HEK293 (cell line): ENCODE measurements at regions not wholly inside any gene's neighbourhood (a gene's known extent, or its start where the extent isn't known, plus 50 kb on each side); places are given as distances from the start of the nearest gene placed in this dataset.

Experiments used
- CTCF ChIA-PET: fragments of 350-600 bp; formaldehyde crosslinking; extraction: SDS; loops from one replicate; lab custom pipeline; 2021; ENCODE audit warnings: antibody characterized with exemption; lab: Yijun Ruan, JAX
- POLR2A ChIA-PET: fragments of 300-600 bp; formaldehyde crosslinking; extraction: SDS; loops from one replicate; lab custom pipeline; 2020; ENCODE audit warnings: antibody characterized with exemption, inconsistent platforms; lab: Yijun Ruan, JAX
- H3K27ac ChIP-seq: fragments of 200-500 bp; sonication (Bioruptor generic); 2 replicates; pipeline ENCODE4 v1.5.1; 2014; ENCODE audit warnings: low read depth, low read length, control low read depth, inconsistent platforms; ENCODE audit errors: extremely low read depth
- H3K36me3 ChIP-seq, 2 experiments: fragments of 200-500 bp in 1 of 2; sonication (Bioruptor generic) in 1 of 2; 1 replicate in 1 of 2; 2 replicates in 1 of 2; pipeline ENCODE4 v1.5.1; 2014 to 2017; ENCODE audit warnings: inconsistent platforms in 2 of 2, low read length in 2 of 2; ENCODE audit not compliant: control insufficient read depth in 2 of 2, insufficient read depth in 1 of 2
- H3K4me1 ChIP-seq: fragments of 200-500 bp; sonication (Bioruptor generic); 2 replicates; pipeline ENCODE4 v1.5.1; 2014; ENCODE audit warnings: mild to moderate bottlenecking, low read length, inconsistent platforms; ENCODE audit not compliant: control insufficient read depth, insufficient read depth
- H3K4me3 ChIP-seq: 2 replicates; pipeline ENCODE4 v1.5.1; 2011; ENCODE audit warnings: low read depth, mild to moderate bottlenecking, control low read depth, low read length, moderate library complexity
- H3K9me3 ChIP-seq: fragments of 200-500 bp; sonication (Bioruptor generic); 2 replicates; pipeline ENCODE4 v1.5.1; 2014; ENCODE audit warnings: low read depth, low read length, inconsistent platforms; ENCODE audit not compliant: control insufficient read depth, insufficient read depth
- BCL6B ChIP-seq: fragments of 450-650 bp; formaldehyde crosslinking; IDR thresholded peaks from 2 replicates; pipeline ENCODE4 v1.5.1; 2017; ENCODE audit warnings: missing biosample characterization, missing genetic modification characterization
- GLI2 ChIP-seq: fragments of 450-650 bp; formaldehyde crosslinking; IDR thresholded peaks from 2 replicates; pipeline ENCODE4; 2017; ENCODE audit warnings: missing biosample characterization, missing genetic modification characterization, low read depth, borderline replicate concordance
- IKZF3 ChIP-seq: fragments of 450-650 bp; IDR thresholded peaks from 2 replicates; pipeline ENCODE4 v1.5.0; 2018; ENCODE audit warnings: missing biosample characterization, mild to moderate bottlenecking, missing genetic modification characterization, moderate library complexity
- MEIS1 ChIP-seq: sonication (generic); formaldehyde crosslinking; IDR thresholded peaks from 2 replicates; pipeline ENCODE4 v1.8.1; 2022; ENCODE audit warnings: missing genetic modification reagents, mild to moderate bottlenecking, borderline replicate concordance
- OSR2 ChIP-seq: fragments of 450-650 bp; formaldehyde crosslinking; IDR thresholded peaks from 2 replicates; pipeline ENCODE4 v1.5.1; 2016; ENCODE audit warnings: missing biosample characterization, missing genetic modification characterization
- PRDM1 ChIP-seq: fragments of 450-650 bp; formaldehyde crosslinking; IDR thresholded peaks from 2 replicates; pipeline ENCODE4; 2016; ENCODE audit warnings: missing biosample characterization, missing genetic modification characterization
- PRDM2 ChIP-seq: fragments of 450-650 bp; formaldehyde crosslinking; IDR thresholded peaks from 2 replicates; pipeline ENCODE4 v1.5.1; 2016; ENCODE audit warnings: missing biosample characterization, missing genetic modification characterization, borderline replicate concordance
- SALL2 ChIP-seq: fragments of 450-650 bp; formaldehyde crosslinking; IDR thresholded peaks from 2 replicates; pipeline ENCODE4 v1.5.0; 2017; ENCODE audit warnings: missing biosample characterization, mild to moderate bottlenecking, missing genetic modification characterization, borderline replicate concordance
- SP3 ChIP-seq: fragments of 450-650 bp; formaldehyde crosslinking; IDR thresholded peaks from 2 replicates; pipeline ENCODE4 v1.5.1; 2016; ENCODE audit warnings: missing biosample characterization, missing genetic modification characterization
- TCF7L2 ChIP-seq: IDR thresholded peaks from 2 replicates; pipeline ENCODE4 v1.6.1; 2011; ENCODE audit warnings: low read depth, mild to moderate bottlenecking, inconsistent platforms, low read length, moderate library complexity, borderline replicate concordance
- ZFP3 ChIP-seq: fragments of 450-650 bp; formaldehyde crosslinking; IDR thresholded peaks from 2 replicates; pipeline ENCODE4 v1.5.1; 2016; ENCODE audit warnings: low read depth, missing biosample characterization, missing genetic modification characterization
- ZFP37 ChIP-seq: fragments of 450-650 bp; formaldehyde crosslinking; IDR thresholded peaks from 2 replicates; pipeline ENCODE4 v1.5.1; 2016; ENCODE audit warnings: missing biosample characterization, missing genetic modification characterization
- ZNF140 ChIP-seq: fragments of 450-650 bp; formaldehyde crosslinking; IDR thresholded peaks from 2 replicates; pipeline ENCODE4 v1.5.1; 2016; ENCODE audit warnings: missing biosample characterization, missing genetic modification characterization
- ZNF146 ChIP-seq: fragments of 450-650 bp; formaldehyde crosslinking; IDR thresholded peaks from 2 replicates; pipeline ENCODE4 v1.5.1; 2016; ENCODE audit warnings: missing biosample characterization, missing genetic modification characterization
- ZNF175 ChIP-seq: fragments of 450-650 bp; formaldehyde crosslinking; IDR thresholded peaks from 2 replicates; pipeline ENCODE4 v1.5.1; 2016; ENCODE audit warnings: missing biosample characterization, missing genetic modification characterization
- ZNF350 ChIP-seq: fragments of 450-650 bp; formaldehyde crosslinking; IDR thresholded peaks from 2 replicates; pipeline ENCODE4 v1.5.0; 2017; ENCODE audit warnings: missing biosample characterization, mild to moderate bottlenecking, missing genetic modification characterization
- ZNF362 ChIP-seq: fragments of 450-650 bp; formaldehyde crosslinking; IDR thresholded peaks from 2 replicates; pipeline ENCODE4 v1.5.1; 2016; ENCODE audit warnings: missing biosample characterization, missing genetic modification characterization
- ZNF48 ChIP-seq: fragments of 450-650 bp; formaldehyde crosslinking; IDR thresholded peaks from 2 replicates; pipeline ENCODE4 v1.5.1; 2016; ENCODE audit warnings: missing biosample characterization, missing genetic modification characterization
- ZNF488 ChIP-seq: fragments of 450-650 bp; formaldehyde crosslinking; IDR thresholded peaks from 2 replicates; pipeline ENCODE4 v1.5.1; 2016; ENCODE audit warnings: missing biosample characterization, missing genetic modification characterization
- ZNF529 ChIP-seq: fragments of 450-650 bp; formaldehyde crosslinking; IDR thresholded peaks from 2 replicates; pipeline ENCODE4 v1.5.1; 2017; ENCODE audit warnings: missing genetic modification characterization, missing biosample characterization; ENCODE audit not compliant: insufficient replicate concordance
- ZNF530 ChIP-seq: fragments of 450-650 bp; formaldehyde crosslinking; IDR thresholded peaks from 2 replicates; pipeline ENCODE4 v1.5.1; 2016; ENCODE audit warnings: low read depth, missing biosample characterization, missing genetic modification characterization
- ZNF585B ChIP-seq: fragments of 450-650 bp; formaldehyde crosslinking; IDR thresholded peaks from 2 replicates; pipeline ENCODE4 v1.5.1; 2016; ENCODE audit warnings: missing biosample characterization, missing genetic modification characterization
- ZSCAN30 ChIP-seq: fragments of 450-650 bp; IDR thresholded peaks from 2 replicates; pipeline ENCODE4 v1.5.1; 2018; ENCODE audit warnings: missing biosample characterization, mild to moderate bottlenecking, missing genetic modification characterization, moderate library complexity
- ZSCAN4 ChIP-seq: fragments of 450-650 bp; formaldehyde crosslinking; IDR thresholded peaks from 2 replicates; pipeline ENCODE4 v1.5.1; 2017; ENCODE audit warnings: missing biosample characterization, missing genetic modification characterization

GRCh38 chr10:118171861-118172260, 125.1 kb upstream of the RAB11FIP2 start (continued):
- TF ChIP-seq PRDM2 (tag by site-specific recombination) (no peak), ZNF529 (tag by site-specific recombination) (no peak), MEIS1 (CRISPR knock-in tag) (no peak), SP3 (tag by site-specific recombination) (no peak), ZFP3 (no peak), ZNF146 (tag by site-specific recombination) (no peak)

GRCh38 chr10:118167056-118167700, 120.4 kb upstream of the RAB11FIP2 start:
- POLR2A ChIA-PET = no interaction called here
- no peaks in the 10 kb centered on the region for H3K4me1 ChIP-seq
- CTCF ChIA-PET = no interaction called here
- no peak overlapping the region for H3K4me3 ChIP-seq
- no peak overlapping the region for H3K27ac ChIP-seq
- no peaks in the 10 kb centered on the region for H3K36me3 ChIP-seq
- no peak for TF ChIP-seq ZSCAN30
- no peak for TF ChIP-seq ZNF350 (tag by site-specific recombination)
- no peak for TF ChIP-seq ZNF175 (tag by site-specific recombination)
- TF ChIP-seq ZSCAN4 (tag by site-specific recombination) = no peak
- no peak for TF ChIP-seq ZNF140 (tag by site-specific recombination)
- TF ChIP-seq ZNF48 (tag by site-specific recombination) = no peak
- no peak for TF ChIP-seq ZNF146 (tag by site-specific recombination)
- no peak for TF ChIP-seq IKZF3 (tag by site-specific recombination)
- no peak for TF ChIP-seq BCL6B (tag by site-specific recombination)
- TF ChIP-seq OSR2 = no peak
- no peak for TF ChIP-seq SALL2 (tag by site-specific recombination)
- no peak for TF ChIP-seq GLI2 (tag by site-specific recombination)
- TF ChIP-seq ZFP37 (tag by site-specific recombination) = no peak
- no peak for TF ChIP-seq ZNF362 (tag by site-specific recombination)
- no peak for TF ChIP-seq PRDM1 (tag by site-specific recombination)
- no peak for TF ChIP-seq ZNF488
- TF ChIP-seq ZNF585B (tag by site-specific recombination) = no peak
- no peak for TF ChIP-seq ZNF530 (tag by site-specific recombination)
- TF ChIP-seq TCF7L2 = no peak
- H3K9me3 ChIP-seq = no peaks in the 10 kb centered on the region
